Neural cell (in vitro differentiated cells): ENCODE measurements at regions not wholly inside any gene's neighbourhood (a gene's known extent, or its start where the extent isn't known, plus 50 kb on each side); places are given as distances from the start of the nearest gene placed in this dataset.

ENCODE experiments used
- CTCF ChIP-seq: fragments of 450-650 bp; IDR thresholded peaks from 2 replicates; pipeline ENCODE4 v1.5.1; 2014; ENCODE audit warnings: antibody characterized with exemption, mild to moderate bottlenecking, moderate library complexity; ENCODE audit not compliant: poor library complexity, severe bottlenecking
- EP300 ChIP-seq: fragments of 450-650 bp; conservative IDR thresholded peaks from 2 replicates; pipeline ENCODE4 v1.6.1; 2014; ENCODE audit warnings: antibody characterized with exemption, mild to moderate bottlenecking, moderate library complexity; ENCODE audit not compliant: poor library complexity, severe bottlenecking
- EZH2 ChIP-seq: fragments of 200-600, 300-800 bp; shearing (Covaris generic), sonication (generic); IDR thresholded peaks from 2 replicates; pipeline ENCODE4 v1.6.1; 2014; ENCODE audit warnings: antibody characterized with exemption, low read length, borderline replicate concordance, mild to moderate bottlenecking; ENCODE audit not compliant: insufficient read depth, poor library complexity, severe bottlenecking
- MXI1 ChIP-seq: fragments of 450-650 bp; conservative IDR thresholded peaks from 2 replicates; pipeline ENCODE4 v1.6.1; 2014; ENCODE audit warnings: antibody characterized with exemption, mild to moderate bottlenecking; ENCODE audit not compliant: poor library complexity, severe bottlenecking
- POLR2AphosphoS5 ChIP-seq: IDR thresholded peaks from 2 replicates; pipeline ENCODE4 v1.6.1; 2012
- RAD21 ChIP-seq: fragments of 450-650 bp; conservative IDR thresholded peaks from 2 replicates; pipeline ENCODE4 v1.6.1; 2014; ENCODE audit warnings: antibody characterized with exemption, mild to moderate bottlenecking, moderate library complexity
- SMC3 ChIP-seq: fragments of 450-650 bp; conservative IDR thresholded peaks from 2 replicates; pipeline ENCODE4 v1.6.1; 2014; ENCODE audit warnings: antibody characterized with exemption, mild to moderate bottlenecking, moderate library complexity; ENCODE audit not compliant: poor library complexity
- TAF1 ChIP-seq: IDR thresholded peaks from 2 replicates; pipeline ENCODE4 v1.6.1; 2012; ENCODE audit warnings: low read depth

- TF ChIP-seq EZH2 (no peak), SMC3 (no peak), CTCF (no peak), EP300 (no peak), POLR2AphosphoS5 (no peak), TAF1 (no peak), MXI1 (no peak), RAD21 (no peak)
These were observed 109.6 kb downstream of the BMP4 start for GRCh38 chr14:53847057-53847456.
